Erythroblast (primary cell): ENCODE measurements at regions not wholly inside any gene's neighbourhood (a gene's known extent, or its start where the extent isn't known, plus 50 kb on each side); places are given as distances from the start of the nearest gene placed in this dataset.

ENCODE experiments used
- GATA1 ChIP-seq: IDR thresholded peaks from 2 replicates; pipeline ENCODE4 v1.6.1; 2011; ENCODE audit warnings: low read depth, mild to moderate bottlenecking, control low read depth, low read length, moderate library complexity
- POLR2A ChIP-seq: IDR thresholded peaks from 2 replicates; pipeline ENCODE4 v1.6.1; 2011; ENCODE audit warnings: mild to moderate bottlenecking, low read length

DNA sequence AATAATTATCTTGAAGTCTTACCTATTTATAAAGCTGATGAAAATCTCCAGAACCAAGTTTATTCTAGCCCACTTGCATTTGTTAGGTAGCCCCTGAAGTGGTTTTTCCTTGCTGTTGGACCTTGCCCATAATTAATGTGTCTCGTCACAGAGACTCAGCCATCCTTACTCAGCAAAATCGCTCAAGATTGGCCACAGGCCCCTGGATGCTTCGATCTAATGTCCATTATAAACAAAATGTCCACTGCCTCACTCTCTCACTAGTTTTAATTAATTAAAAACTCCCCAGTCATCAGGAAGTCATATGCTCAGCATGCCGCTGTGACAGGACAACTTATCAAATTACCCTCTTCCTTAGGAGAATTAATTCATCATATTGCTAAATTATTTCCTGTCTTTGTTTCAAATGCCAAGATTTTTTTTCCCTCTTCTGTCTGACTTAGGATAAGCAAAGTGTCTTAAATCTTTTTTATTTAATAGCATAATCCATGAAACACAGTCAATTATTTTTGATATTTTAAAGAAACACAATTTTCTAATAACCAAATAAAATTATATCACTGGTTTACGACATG lies 126.8 kb upstream of the PCLO start:
- TF ChIP-seq POLR2A = no peak
- TF ChIP-seq GATA1 = no peak
